ENCODE measurements at regions not wholly inside any gene's neighbourhood (a gene's known extent, or its start where the extent isn't known, plus 50 kb on each side); places are given as distances from the start of the nearest gene placed in this dataset.

GRCh38 chr6:9761220-9761619, 653.7 kb downstream of the TFAP2A start:
- TF ChIP-seq CTCF (IDR thresholded peaks at IDR 0.05) (no peak), POLR2A (IDR thresholded peaks at IDR 0.05) (no peak)

Data from uterus (tissue), 2 donors.